ENCODE measurements at regions not wholly inside any gene's neighbourhood (a gene's known extent, or its start where the extent isn't known, plus 50 kb on each side); places are given as distances from the start of the nearest gene placed in this dataset.

- Histone ChIP-seq H3K36me3 (ENCODE audit: control insufficient read depth in 2 of 2, extremely low read depth in 1 of 2, insufficient read depth in 2 of 2, low read length in 2 of 2) (no peaks in the 10 kb centered on the region), H2AFZ (ENCODE audit: low read depth, low read length) (no peak overlapping the region), H3K27me3 (ENCODE audit: control insufficient read depth in 2 of 2, insufficient read depth in 2 of 2, low read length in 2 of 2) (no peaks in the 10 kb centered on the region), H3K4me1 (ENCODE audit: control insufficient read depth, extremely low read depth, insufficient read depth, low read length) (no peaks in the 10 kb centered on the region), H3K27ac (ENCODE audit: insufficient read depth, low read depth, low read length) (no peak overlapping the region), H3K79me2 (ENCODE audit: control insufficient read depth, insufficient read depth, low read length) (no peaks in the 10 kb centered on the region), H3K9ac (replicated peaks; ENCODE audit: extremely low read depth, insufficient read depth, low read length) (no peak overlapping the region), H3K9me3 (replicated peaks; ENCODE audit: control insufficient read depth, insufficient read depth, low read length) (peaks cover 2% of the 10 kb centered on the region), H3K9me1 (replicated peaks; ENCODE audit: control insufficient read depth, extremely low read depth, insufficient read depth, low read length) (no peaks in the 10 kb centered on the region), H4K20me1 (replicated peaks; ENCODE audit: control insufficient read depth, extremely low read depth, insufficient read depth, low read length) (no peaks in the 10 kb centered on the region), H3K4me2 (ENCODE audit: insufficient read depth, low read length) (no peak overlapping the region), H3K4me3 (replicated peaks in 1 of 3; ENCODE audit: insufficient read depth in 1 of 3, low read depth in 1 of 3, low read length in 3 of 3) (no peak overlapping the region)
- TF ChIP-seq POLR2AphosphoS5 (IDR thresholded peaks at IDR 0.05; ENCODE audit: insufficient read depth, low read depth, low read length) (no peak), CTCF (IDR thresholded peaks at IDR 0.05; ENCODE audit: extremely low read depth in 1 of 2, insufficient read depth in 1 of 2, low read depth in 1 of 2, low read length in 2 of 2) (no peak), EZH2 (IDR thresholded peaks at IDR 0.05; ENCODE audit: borderline replicate concordance, low read depth, low read length, severe bottlenecking) (no peak), MYC (IDR thresholded peaks at IDR 0.05; ENCODE audit: low read depth, low read length) (no peak), MAX (IDR thresholded peaks at IDR 0.05; ENCODE audit: insufficient read depth, insufficient read length) (no peak), JUN (IDR thresholded peaks at IDR 0.05; ENCODE audit: borderline replicate concordance, insufficient read depth, insufficient read length, low read depth) (no peak), GATA2 (IDR thresholded peaks at IDR 0.05; ENCODE audit: insufficient read depth, insufficient read length, low read depth, low read length) (no peak), POLR2A (IDR thresholded peaks at IDR 0.05; ENCODE audit: low read depth, low read length) (no peak), FOS (IDR thresholded peaks at IDR 0.05; ENCODE audit: borderline replicate concordance, insufficient read depth, low read length) (no peak)
- FAIRE-seq (no peak), DNase-seq (ENCODE audit: low read depth, low spot score) (no peak)
- CTCF ChIA-PET = no interaction called here
- POLR2A ChIA-PET = no interaction called here
- BruUV-seq (replicated peaks) = no TSS peak
- intact Hi-C loops (cut with micrococcal nuclease) (no loop called here), dilution Hi-C loops (cut with MboI; ENCODE audit: extremely low pct_ligation_motif_present, low sequenced_read_pairs) (no loop called here)
Measured at GRCh38 chr3:6523043-6523442, 337.9 kb upstream of the GRM7 start.

All from endothelial cell of umbilical vein (primary cell).